ENCODE measurements at regions not wholly inside any gene's neighbourhood (a gene's known extent, or its start where the extent isn't known, plus 50 kb on each side); places are given as distances from the start of the nearest gene placed in this dataset.

DNA sequence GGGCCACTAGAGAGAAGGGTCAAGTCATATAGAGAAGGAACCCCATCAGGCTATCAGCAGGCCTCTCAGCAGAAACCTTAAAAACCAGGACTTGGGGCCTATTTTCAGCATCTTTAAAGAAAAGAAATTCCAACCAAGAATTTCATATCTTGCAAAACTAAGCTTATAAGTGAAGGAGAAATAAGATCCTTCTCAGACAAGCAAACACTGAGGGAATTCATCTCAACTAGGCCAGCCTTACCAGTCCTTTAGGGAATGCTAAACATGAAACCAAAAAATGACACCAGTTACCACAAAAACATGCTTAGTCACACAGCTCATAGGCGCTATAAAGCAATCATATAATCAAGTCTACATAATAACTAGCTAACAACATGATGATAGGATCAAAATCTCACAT lies 407.1 kb downstream of the LRRC70 start:
- Mint-ChIP-seq H3K9me3 (peaks cover 57% of the 10 kb centered on the region), H3K36me3 (ENCODE audit: low read depth) (no peaks in the 10 kb centered on the region; the same call in 1 of the 2 replicates), H3K4me3 (no peak overlapping the region), H3K27me3 (ENCODE audit: insufficient read depth) (no peaks in the 10 kb centered on the region), H3K4me1 (ENCODE audit: low read depth) (no peaks in the 10 kb centered on the region), H3K27ac (no peak overlapping the region)
- DNase-seq: no peak
- TF ChIP-seq, protein P1, sequence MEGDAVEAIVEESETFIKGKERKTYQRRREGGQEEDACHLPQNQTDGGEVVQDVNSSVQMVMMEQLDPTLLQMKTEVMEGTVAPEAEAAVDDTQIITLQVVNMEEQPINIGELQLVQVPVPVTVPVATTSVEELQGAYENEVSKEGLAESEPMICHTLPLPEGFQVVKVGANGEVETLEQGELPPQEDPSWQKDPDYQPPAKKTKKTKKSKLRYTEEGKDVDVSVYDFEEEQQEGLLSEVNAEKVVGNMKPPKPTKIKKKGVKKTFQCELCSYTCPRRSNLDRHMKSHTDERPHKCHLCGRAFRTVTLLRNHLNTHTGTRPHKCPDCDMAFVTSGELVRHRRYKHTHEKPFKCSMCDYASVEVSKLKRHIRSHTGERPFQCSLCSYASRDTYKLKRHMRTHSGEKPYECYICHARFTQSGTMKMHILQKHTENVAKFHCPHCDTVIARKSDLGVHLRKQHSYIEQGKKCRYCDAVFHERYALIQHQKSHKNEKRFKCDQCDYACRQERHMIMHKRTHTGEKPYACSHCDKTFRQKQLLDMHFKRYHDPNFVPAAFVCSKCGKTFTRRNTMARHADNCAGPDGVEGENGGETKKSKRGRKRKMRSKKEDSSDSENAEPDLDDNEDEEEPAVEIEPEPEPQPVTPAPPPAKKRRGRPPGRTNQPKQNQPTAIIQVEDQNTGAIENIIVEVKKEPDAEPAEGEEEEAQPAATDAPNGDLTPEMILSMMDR (IDR thresholded peaks at IDR 0.05): no peak

DNA sequence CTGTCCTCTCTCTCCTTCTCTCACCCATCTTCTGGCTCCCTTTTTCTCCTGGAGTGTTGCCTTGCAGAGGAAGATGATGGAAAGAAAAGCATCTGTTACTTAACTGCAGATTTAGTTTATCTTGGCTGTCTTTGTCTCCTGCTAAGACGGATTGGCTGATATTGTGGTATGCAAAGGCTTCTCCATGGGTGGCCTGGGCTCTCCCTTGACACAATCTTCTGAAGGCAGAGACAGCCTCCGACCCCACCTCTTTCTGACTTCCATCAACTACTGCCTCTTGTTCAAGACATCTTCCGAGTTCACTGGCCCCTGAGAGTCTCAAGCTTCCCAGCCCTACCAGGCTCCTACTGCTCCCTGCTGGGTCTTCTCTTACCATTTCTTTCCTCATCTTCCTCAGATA lies 403.7 kb downstream of the LRRC70 start:
- TF ChIP-seq, protein P1 (IDR thresholded peaks at IDR 0.05): no peak
- Mint-ChIP-seq H3K27ac (no peak overlapping the region), H3K36me3 (ENCODE audit: low read depth) (no peaks in the 10 kb centered on the region), H3K4me3 (no peak overlapping the region), H3K4me1 (ENCODE audit: low read depth) (no peaks in the 10 kb centered on the region), H3K27me3 (ENCODE audit: insufficient read depth) (no peaks in the 10 kb centered on the region), H3K9me3 (peaks cover 35% of the 10 kb centered on the region)
- DNase-seq: no peak

DNA sequence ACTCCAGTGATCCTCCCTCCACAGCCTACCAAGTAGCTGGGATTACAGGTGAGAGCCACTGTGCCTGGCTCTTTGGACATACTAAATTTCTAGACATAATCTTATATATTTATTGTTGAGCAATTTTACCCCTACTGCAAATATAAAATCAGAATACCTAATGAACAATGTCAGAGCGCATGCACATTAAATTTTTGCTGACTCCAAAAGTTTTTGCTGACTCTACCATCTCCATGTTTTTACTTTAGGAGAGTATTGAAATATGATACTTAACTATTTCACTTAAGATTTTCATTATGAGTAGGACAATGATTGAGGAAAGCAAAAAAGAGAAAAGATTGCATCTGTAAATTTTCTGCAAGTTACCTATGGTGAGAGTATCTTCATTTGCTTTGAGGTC lies 402.3 kb downstream of the LRRC70 start:
- no peaks in the 10 kb centered on the region for H3K36me3 Mint-ChIP-seq (ENCODE audit: low read depth)
- H3K27me3 Mint-ChIP-seq (ENCODE audit: insufficient read depth): peaks cover 2% of the 10 kb centered on the region; the same call in 1 of the 2 replicates
- peaks cover 20% of the 10 kb centered on the region for H3K9me3 Mint-ChIP-seq
- H3K4me3 Mint-ChIP-seq: no peak overlapping the region
- no peaks in the 10 kb centered on the region for H3K4me1 Mint-ChIP-seq (ENCODE audit: low read depth)
- DNase-seq: no peak
- TF ChIP-seq, protein P1 (IDR thresholded peaks at IDR 0.05): no peak
- no peak overlapping the region for H3K27ac Mint-ChIP-seq

DNA sequence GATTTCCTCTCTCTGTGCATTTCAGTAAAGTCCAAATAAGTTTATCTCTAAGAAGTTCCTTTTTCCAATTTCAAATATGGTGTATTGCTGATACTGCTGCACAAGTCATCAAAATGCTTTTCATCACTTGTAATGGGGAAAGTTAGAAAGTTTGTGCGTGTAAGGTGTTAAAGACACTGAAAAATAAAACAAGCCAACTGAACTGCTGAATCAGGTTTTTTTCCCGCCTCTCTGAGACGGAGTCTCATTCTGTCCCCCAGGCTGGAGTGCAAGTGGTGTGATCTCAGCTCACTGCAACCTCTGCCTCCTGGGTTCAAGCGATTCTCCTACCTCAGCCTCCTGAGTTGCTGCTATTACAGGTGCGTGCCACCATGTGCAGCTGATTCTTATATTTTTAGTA lies 400.9 kb downstream of the LRRC70 start:
- Mint-ChIP-seq H3K27me3 (ENCODE audit: insufficient read depth) (peaks cover 2% of the 10 kb centered on the region; the same call in 1 of the 2 replicates), H3K36me3 (ENCODE audit: low read depth) (no peaks in the 10 kb centered on the region), H3K4me1 (ENCODE audit: low read depth) (no peaks in the 10 kb centered on the region), H3K4me3 (no peak overlapping the region), H3K9me3 (peaks cover 8% of the 10 kb centered on the region), H3K27ac (no peak overlapping the region)
- TF ChIP-seq, protein P1 (IDR thresholded peaks at IDR 0.05): no peak
- DNase-seq: no peak

DNA sequence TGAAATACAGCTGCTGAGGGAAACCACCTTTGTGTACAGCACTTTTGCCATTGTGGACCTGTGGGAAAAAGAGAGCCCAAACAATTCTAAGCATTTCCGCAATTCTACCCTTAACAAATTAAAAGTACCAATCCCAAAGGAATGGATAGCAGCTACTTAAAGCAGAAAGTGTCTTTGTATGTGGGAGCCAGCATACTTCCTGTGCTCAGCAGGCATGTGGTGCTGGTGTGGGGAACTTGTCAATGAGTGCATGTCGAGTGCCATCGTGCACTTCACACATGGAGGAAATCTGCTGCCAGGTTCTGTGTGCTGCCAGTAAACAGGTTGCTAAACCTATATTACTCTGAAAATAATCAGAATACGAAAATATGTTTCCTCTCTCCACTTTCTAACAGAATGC lies 399.0 kb downstream of the LRRC70 start:
- H3K27ac Mint-ChIP-seq: no peak overlapping the region
- no peak overlapping the region for H3K4me3 Mint-ChIP-seq

More for the DNA sequence above, 399.0 kb downstream of the LRRC70 start:
- DNase-seq: no peak
- Mint-ChIP-seq H3K9me3 (peaks cover 5% of the 10 kb centered on the region), H3K27me3 (ENCODE audit: insufficient read depth) (peaks cover 2% of the 10 kb centered on the region; the same call in 1 of the 2 replicates), H3K36me3 (ENCODE audit: low read depth) (no peaks in the 10 kb centered on the region), H3K4me1 (ENCODE audit: low read depth) (no peaks in the 10 kb centered on the region)
- TF ChIP-seq, protein P1 (IDR thresholded peaks at IDR 0.05): no peak
